ENCODE measurements at regions not wholly inside any gene's neighbourhood (a gene's known extent, or its start where the extent isn't known, plus 50 kb on each side); places are given as distances from the start of the nearest gene placed in this dataset.

DNA sequence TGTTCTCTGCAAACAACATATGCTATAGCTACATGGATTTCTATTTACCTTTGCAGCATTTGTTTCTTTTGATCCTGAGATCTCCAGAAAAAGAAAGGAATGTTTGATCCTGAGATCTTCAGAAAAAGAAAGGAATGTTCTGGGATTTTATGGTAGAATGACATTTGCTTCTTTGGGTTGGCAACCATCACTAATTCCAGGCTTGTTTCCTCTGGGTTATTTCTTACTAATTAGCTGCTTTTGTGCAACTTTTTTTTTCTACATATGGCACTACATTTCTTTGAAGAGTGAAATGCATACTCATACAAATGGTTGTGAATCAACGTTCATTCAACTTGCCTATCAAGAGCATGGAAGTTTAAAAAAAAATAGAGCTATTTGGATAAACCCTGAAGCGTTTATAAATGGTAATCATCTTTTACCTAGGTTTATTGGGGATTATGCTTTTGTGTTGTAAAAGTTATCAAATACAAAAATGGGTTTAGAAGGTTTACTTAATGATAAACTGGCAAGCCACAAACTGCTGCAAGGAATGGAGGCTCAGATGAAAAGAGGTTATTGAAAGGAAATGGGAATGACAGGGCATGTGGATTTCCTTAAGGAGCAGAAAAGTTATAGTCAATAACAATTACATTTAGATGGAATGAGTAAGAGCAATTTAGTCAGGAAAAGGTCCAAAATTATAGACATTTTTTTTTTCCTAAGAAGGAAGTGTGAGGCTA, 95.6 kb upstream of the PCDH18 start:
- Mint-ChIP-seq H3K27ac (ENCODE audit: unreplicated experiment) (no peak overlapping the region), H3K27me3 (ENCODE audit: unreplicated experiment) (no peaks in the 10 kb centered on the region), H3K4me3 (ENCODE audit: unreplicated experiment) (no peak overlapping the region), H3K9me3 (ENCODE audit: unreplicated experiment) (no peaks in the 10 kb centered on the region), H3K36me3 (ENCODE audit: unreplicated experiment) (no peaks in the 10 kb centered on the region), H3K4me1 (ENCODE audit: low read depth, unreplicated experiment) (peaks cover 6% of the 10 kb centered on the region)
- DNase-seq = no peak
- TF ChIP-seq, protein P1, sequence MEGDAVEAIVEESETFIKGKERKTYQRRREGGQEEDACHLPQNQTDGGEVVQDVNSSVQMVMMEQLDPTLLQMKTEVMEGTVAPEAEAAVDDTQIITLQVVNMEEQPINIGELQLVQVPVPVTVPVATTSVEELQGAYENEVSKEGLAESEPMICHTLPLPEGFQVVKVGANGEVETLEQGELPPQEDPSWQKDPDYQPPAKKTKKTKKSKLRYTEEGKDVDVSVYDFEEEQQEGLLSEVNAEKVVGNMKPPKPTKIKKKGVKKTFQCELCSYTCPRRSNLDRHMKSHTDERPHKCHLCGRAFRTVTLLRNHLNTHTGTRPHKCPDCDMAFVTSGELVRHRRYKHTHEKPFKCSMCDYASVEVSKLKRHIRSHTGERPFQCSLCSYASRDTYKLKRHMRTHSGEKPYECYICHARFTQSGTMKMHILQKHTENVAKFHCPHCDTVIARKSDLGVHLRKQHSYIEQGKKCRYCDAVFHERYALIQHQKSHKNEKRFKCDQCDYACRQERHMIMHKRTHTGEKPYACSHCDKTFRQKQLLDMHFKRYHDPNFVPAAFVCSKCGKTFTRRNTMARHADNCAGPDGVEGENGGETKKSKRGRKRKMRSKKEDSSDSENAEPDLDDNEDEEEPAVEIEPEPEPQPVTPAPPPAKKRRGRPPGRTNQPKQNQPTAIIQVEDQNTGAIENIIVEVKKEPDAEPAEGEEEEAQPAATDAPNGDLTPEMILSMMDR (IDR thresholded peaks at IDR 0.05; ENCODE audit: partially characterized antibody, unreplicated experiment) = no peak

GRCh38 chr4:137626942-137627738, 94.8 kb upstream of the PCDH18 start:
- H3K27me3 Mint-ChIP-seq (ENCODE audit: unreplicated experiment) = no peaks in the 10 kb centered on the region
- H3K4me1 Mint-ChIP-seq (ENCODE audit: low read depth, unreplicated experiment) = peaks cover 7% of the 10 kb centered on the region
- no peak overlapping the region for H3K4me3 Mint-ChIP-seq (ENCODE audit: unreplicated experiment)

GRCh38 chr4:137623013-137623412, 90.7 kb upstream of the PCDH18 start:
- TF ChIP-seq, protein P1 (IDR thresholded peaks at IDR 0.05; ENCODE audit: partially characterized antibody, unreplicated experiment) = no peak
- H3K27ac Mint-ChIP-seq (ENCODE audit: unreplicated experiment) = peak overlapping the region; percentile 83
- no peaks in the 10 kb centered on the region for H3K36me3 Mint-ChIP-seq (ENCODE audit: unreplicated experiment)
- peaks cover 9% of the 10 kb centered on the region for H3K4me1 Mint-ChIP-seq (ENCODE audit: low read depth, unreplicated experiment)
- H3K27me3 Mint-ChIP-seq (ENCODE audit: unreplicated experiment) = no peaks in the 10 kb centered on the region
- H3K4me3 Mint-ChIP-seq (ENCODE audit: unreplicated experiment) = no peak overlapping the region
- no peak for DNase-seq
- H3K9me3 Mint-ChIP-seq (ENCODE audit: unreplicated experiment) = no peaks in the 10 kb centered on the region

More at GRCh38 chr4:137626942-137627738, 94.8 kb upstream of the PCDH18 start:
- no peaks in the 10 kb centered on the region for H3K36me3 Mint-ChIP-seq (ENCODE audit: unreplicated experiment)
- H3K27ac Mint-ChIP-seq (ENCODE audit: unreplicated experiment) = no peak overlapping the region
- no peaks in the 10 kb centered on the region for H3K9me3 Mint-ChIP-seq (ENCODE audit: unreplicated experiment)
- TF ChIP-seq, protein P1 (IDR thresholded peaks at IDR 0.05; ENCODE audit: partially characterized antibody, unreplicated experiment) = no peak
- DNase-seq = no peak

DNA sequence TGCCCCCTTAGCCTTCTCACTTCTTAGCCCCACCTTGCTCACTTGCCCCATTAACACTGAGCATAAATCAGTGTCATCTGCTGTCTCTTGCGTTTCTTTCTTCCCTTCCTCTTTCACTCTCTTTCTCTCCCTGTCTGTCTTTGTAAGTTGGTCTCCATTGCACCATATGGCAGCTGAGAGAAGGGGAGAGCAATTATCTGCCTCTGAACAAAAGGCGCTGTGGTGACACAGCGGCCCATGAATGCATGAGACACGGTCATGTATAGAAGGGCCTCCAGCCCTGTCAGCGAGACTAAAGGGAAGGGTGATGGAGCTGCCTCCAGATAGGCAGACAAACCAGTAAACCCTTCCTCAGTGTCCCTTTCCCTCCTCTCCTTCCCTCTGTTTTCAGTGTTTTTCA, 88.8 kb upstream of the PCDH18 start:
- Mint-ChIP-seq H3K4me3 (ENCODE audit: unreplicated experiment) (no peak overlapping the region), H3K4me1 (ENCODE audit: low read depth, unreplicated experiment) (peaks cover 9% of the 10 kb centered on the region)

More for the DNA sequence above, 88.8 kb upstream of the PCDH18 start:
- Mint-ChIP-seq H3K36me3 (ENCODE audit: unreplicated experiment) (no peaks in the 10 kb centered on the region), H3K27ac (ENCODE audit: unreplicated experiment) (no peak overlapping the region), H3K9me3 (ENCODE audit: unreplicated experiment) (no peaks in the 10 kb centered on the region), H3K27me3 (ENCODE audit: unreplicated experiment) (no peaks in the 10 kb centered on the region)
- TF ChIP-seq, protein P1 (IDR thresholded peaks at IDR 0.05; ENCODE audit: partially characterized antibody, unreplicated experiment) = no peak
- peak; percentile 43 for DNase-seq

Measured in glutamatergic neuron (in vitro differentiated cells).